Neuronal stem cell (in vitro differentiated cells): ENCODE measurements at regions not wholly inside any gene's neighbourhood (a gene's known extent, or its start where the extent isn't known, plus 50 kb on each side); places are given as distances from the start of the nearest gene placed in this dataset.

Experiments
- DNase-seq: peaks from one replicate; pipeline ENCODE4 v3.0.0-alpha.2; 2013; ENCODE audit warnings: low spot score
- H2AFZ ChIP-seq: one replicate; pipeline ENCODE4 v1.6.1; 2013; ENCODE audit warnings: mild to moderate bottlenecking, low read length, inconsistent platforms
- H2AK5ac ChIP-seq: 2 replicates; pipeline ENCODE4 v1.6.1; 2013; ENCODE audit warnings: low read depth, mild to moderate bottlenecking, inconsistent platforms, low read length, moderate library complexity, mixed read lengths
- H2BK120ac ChIP-seq: 2 replicates; pipeline ENCODE4 v1.6.1; 2013; ENCODE audit warnings: low read depth, mild to moderate bottlenecking, inconsistent platforms, low read length, moderate library complexity, mixed read lengths
- H2BK12ac ChIP-seq: one replicate; pipeline ENCODE4 v1.6.1; 2013; ENCODE audit warnings: low read length, inconsistent platforms
- H2BK15ac ChIP-seq: 2 replicates; pipeline ENCODE4 v1.6.1; 2013; ENCODE audit warnings: mild to moderate bottlenecking, low read length, inconsistent platforms, mixed read lengths
- H2BK5ac ChIP-seq: one replicate; pipeline ENCODE4 v1.6.1; 2013; ENCODE audit warnings: inconsistent platforms, mild to moderate bottlenecking, low read length, moderate library complexity
- H3K14ac ChIP-seq: one replicate; pipeline ENCODE4 v1.6.1; 2013; ENCODE audit warnings: low read length, inconsistent platforms
- H3K18ac ChIP-seq: 2 replicates; pipeline ENCODE4 v1.6.1; 2013; ENCODE audit warnings: low read length, inconsistent platforms
- H3K23ac ChIP-seq: 2 replicates; pipeline ENCODE4 v1.6.1; 2013; ENCODE audit warnings: low read depth, mild to moderate bottlenecking, mixed read lengths, low read length, inconsistent platforms; ENCODE audit not compliant: poor library complexity
- H3K27ac ChIP-seq: replicated peaks from 3 replicates; pipeline ENCODE4 v1.5.1; 2013; ENCODE audit warnings: low read length, inconsistent platforms
- H3K27me3 ChIP-seq, 3 experiments: 2 replicates each; pipeline ENCODE4 v1.6.1; 2013; ENCODE audit warnings: low read length in 3 of 3, mild to moderate bottlenecking in 2 of 3, inconsistent platforms in 1 of 3, low read depth in 1 of 3, mixed read lengths in 1 of 3, moderate library complexity in 1 of 3; ENCODE audit not compliant: control insufficient read depth in 3 of 3, insufficient read depth in 3 of 3
- H3K36me3 ChIP-seq, 2 donors: replicated peaks in 1 of 2; 2 replicates each; pipeline ENCODE4 v1.6.1; 2013; ENCODE audit warnings: low read length in 2 of 2; ENCODE audit not compliant: control insufficient read depth in 2 of 2, insufficient read depth in 2 of 2
- H3K4ac ChIP-seq: 2 replicates; pipeline ENCODE4 v1.6.1; 2013; ENCODE audit warnings: inconsistent platforms, mild to moderate bottlenecking, low read length, moderate library complexity
- H3K4me1 ChIP-seq, 2 donors: 1 replicate in 1 of 2; 2 replicates in 1 of 2; pipeline ENCODE4 v1.6.1; 2013; ENCODE audit warnings: low read length in 2 of 2, low read depth in 1 of 2; ENCODE audit not compliant: control insufficient read depth in 2 of 2, insufficient read depth in 1 of 2
- H3K4me2 ChIP-seq: one replicate; pipeline ENCODE4 v1.6.1; 2013; ENCODE audit warnings: mild to moderate bottlenecking, low read length, inconsistent platforms; ENCODE audit not compliant: insufficient read depth, poor library complexity, severe bottlenecking
- H3K4me3 ChIP-seq, 2 donors: 2 replicates each; pipeline ENCODE4 v1.5.1; 2013; ENCODE audit warnings: low read length in 2 of 2, mild to moderate bottlenecking in 2 of 2, inconsistent platforms in 1 of 2, moderate library complexity in 1 of 2
- H3K79me1 ChIP-seq: one replicate; pipeline ENCODE4 v1.6.1; 2013; ENCODE audit warnings: low read depth, mild to moderate bottlenecking, inconsistent platforms, low read length, moderate library complexity
- H3K9ac ChIP-seq: one replicate; pipeline ENCODE4 v1.6.1; 2013; ENCODE audit warnings: mild to moderate bottlenecking, low read depth, low read length, inconsistent platforms; ENCODE audit not compliant: poor library complexity
- H3K9me3 ChIP-seq, 2 donors: replicated peaks in 1 of 2; 2 replicates each; pipeline versions ENCODE3 to v1.6.1; 2013; ENCODE audit warnings: low read length in 2 of 2, mild to moderate bottlenecking in 2 of 2, inconsistent platforms in 1 of 2, low read depth in 1 of 2, mixed read lengths in 1 of 2, moderate library complexity in 1 of 2; ENCODE audit not compliant: control insufficient read depth in 2 of 2, insufficient read depth in 1 of 2
- H4K8ac ChIP-seq: one replicate; pipeline ENCODE4 v1.6.1; 2013; ENCODE audit warnings: low read depth, mild to moderate bottlenecking, inconsistent platforms, low read length, moderate library complexity
- H4K91ac ChIP-seq: one replicate; pipeline ENCODE4 v1.6.1; 2013; ENCODE audit warnings: low read length, low read depth, mild to moderate bottlenecking, inconsistent platforms; ENCODE audit not compliant: poor library complexity
- WGBS, 2 donors: extraction: QIAGEN DNeasy Blood & Tissue Kit; methylation state at CpG; one replicate each; pipeline ENCODE4 v1.1.7; 2013; ENCODE audit warnings: missing lambda C conversion rate in 2 of 2, mixed read lengths in 1 of 2; ENCODE audit not compliant: insufficient read length in 2 of 2, insufficient replicate concordance in 1 of 2; ENCODE audit errors: extremely low coverage in 2 of 2; 5-methylcytosine and 5-hydroxymethylcytosine counted together

GRCh38 chr2:58614219-58614618, 373.1 kb upstream of the FANCL start:
- Histone ChIP-seq H3K9me3 (no peaks in the 10 kb centered on the region), H3K27me3 (no peaks in the 10 kb centered on the region), H3K4me1 (no peaks in the 10 kb centered on the region), H2BK15ac (no peak overlapping the region), H3K4me2 (no peak overlapping the region), H2BK12ac (no peak overlapping the region), H3K27ac (no peak overlapping the region), H2BK5ac (no peak overlapping the region), H3K18ac (no peak overlapping the region), H2BK120ac (no peak overlapping the region), H3K4ac (no peak overlapping the region), H3K23ac (no peak overlapping the region), H3K14ac (no peak overlapping the region), H3K36me3 (no peaks in the 10 kb centered on the region), H4K8ac (no peak overlapping the region), H2AFZ (no peak overlapping the region), H4K91ac (no peak overlapping the region), H3K4me3 (no peak overlapping the region), H3K9ac (no peak overlapping the region), H3K79me1 (no peaks in the 10 kb centered on the region), H2AK5ac (no peak overlapping the region)
- no CpG with 5 or more reads among the region's 2 CpGs for WGBS, 2 donors
- no peak for DNase-seq

GRCh38 chr2:58612973-58613372, 371.8 kb upstream of the FANCL start:
- H3K23ac ChIP-seq, result no peak overlapping the region
- no peak overlapping the region for H3K4me3 ChIP-seq
- H3K79me1 ChIP-seq, result no peaks in the 10 kb centered on the region
- H3K27ac ChIP-seq, result no peak overlapping the region
- no CpG with 5 or more reads among the region's 6 CpGs for WGBS, 2 donors
- H3K36me3 ChIP-seq, result no peaks in the 10 kb centered on the region
- H3K4me2 ChIP-seq, result no peak overlapping the region
- H3K4me1 ChIP-seq, result no peaks in the 10 kb centered on the region
- H4K8ac ChIP-seq, result no peak overlapping the region
- H2AFZ ChIP-seq, result no peak overlapping the region
- H2BK5ac ChIP-seq, result no peak overlapping the region
- H3K18ac ChIP-seq, result no peak overlapping the region
- no peak overlapping the region for H3K9ac ChIP-seq
- no peak for DNase-seq
- no peak overlapping the region for H4K91ac ChIP-seq
- no peak overlapping the region for H3K4ac ChIP-seq
- H2AK5ac ChIP-seq, result no peak overlapping the region
- H3K9me3 ChIP-seq, result no peaks in the 10 kb centered on the region
- H2BK12ac ChIP-seq, result no peak overlapping the region
- no peak overlapping the region for H3K14ac ChIP-seq
- no peaks in the 10 kb centered on the region for H3K27me3 ChIP-seq
- no peak overlapping the region for H2BK120ac ChIP-seq
- no peak overlapping the region for H2BK15ac ChIP-seq

GRCh38 chr2:58609326-58609725, 368.2 kb upstream of the FANCL start:
- H2BK15ac ChIP-seq, result no peak overlapping the region
- H3K9ac ChIP-seq, result no peak overlapping the region
- no peak overlapping the region for H2BK12ac ChIP-seq
- no peak overlapping the region for H2BK120ac ChIP-seq
- H3K27ac ChIP-seq, result no peak overlapping the region
- H2AFZ ChIP-seq, result no peak overlapping the region
- H3K9me3 ChIP-seq, result no peaks in the 10 kb centered on the region
- H3K4me3 ChIP-seq, result no peak overlapping the region
- H4K91ac ChIP-seq, result no peak overlapping the region
- no CpG with 5 or more reads among the region's 1 CpG for WGBS, 2 donors
- no peak overlapping the region for H2BK5ac ChIP-seq
- no peak overlapping the region for H3K4me2 ChIP-seq
- no peak overlapping the region for H2AK5ac ChIP-seq
- no peaks in the 10 kb centered on the region for H3K36me3 ChIP-seq
- DNase-seq, result no peak
- H3K4ac ChIP-seq, result no peak overlapping the region
- H3K79me1 ChIP-seq, result no peaks in the 10 kb centered on the region
- H3K27me3 ChIP-seq, result no peaks in the 10 kb centered on the region
- no peak overlapping the region for H3K23ac ChIP-seq
- H3K4me1 ChIP-seq, result no peaks in the 10 kb centered on the region
- H3K18ac ChIP-seq, result no peak overlapping the region
- H3K14ac ChIP-seq, result no peak overlapping the region
- no peak overlapping the region for H4K8ac ChIP-seq

GRCh38 chr2:58608146-58608545, 367.0 kb upstream of the FANCL start:
- no peak overlapping the region for H2BK12ac ChIP-seq
- no peak overlapping the region for H3K27ac ChIP-seq
- H3K14ac ChIP-seq, result no peak overlapping the region
- H3K79me1 ChIP-seq, result no peaks in the 10 kb centered on the region
- no peak overlapping the region for H3K23ac ChIP-seq
- no peak overlapping the region for H3K4me2 ChIP-seq
- no peak overlapping the region for H2BK15ac ChIP-seq
- no peak overlapping the region for H2AFZ ChIP-seq
- DNase-seq, result no peak
- H3K9me3 ChIP-seq, result no peaks in the 10 kb centered on the region
- no peak overlapping the region for H4K8ac ChIP-seq
- no peak overlapping the region for H4K91ac ChIP-seq
- H2BK120ac ChIP-seq, result no peak overlapping the region
- no peak overlapping the region for H2AK5ac ChIP-seq
- H2BK5ac ChIP-seq, result no peak overlapping the region
- H3K4me3 ChIP-seq, result no peak overlapping the region
- no peaks in the 10 kb centered on the region for H3K27me3 ChIP-seq
- H3K9ac ChIP-seq, result no peak overlapping the region
- no peaks in the 10 kb centered on the region for H3K4me1 ChIP-seq
- H3K36me3 ChIP-seq, result no peaks in the 10 kb centered on the region
- H3K4ac ChIP-seq, result no peak overlapping the region
- WGBS, 2 donors, result no CpG with 5 or more reads among the region's 1 CpG
- H3K18ac ChIP-seq, result no peak overlapping the region
